Stimulated activated CD4-positive, alpha-beta T cell treated with anti-CD3 and anti-CD28 coated beads, Interleukin-2, amount 100 ng/mL, for 4 hours (primary cell): ENCODE measurements at regions not wholly inside any gene's neighbourhood (a gene's known extent, or its start where the extent isn't known, plus 50 kb on each side); places are given as distances from the start of the nearest gene placed in this dataset.
"Not testable (repeated sequence)": the region's sequence is repeated elsewhere in the genome, so short reads cannot be mapped to it uniquely, and the experiment has no call there.

Source experiments
- DNase-seq: peaks from one replicate; pipeline ENCODE4 v3.0.0-alpha.2; 2020; ENCODE audit warnings: low read depth

DNA sequence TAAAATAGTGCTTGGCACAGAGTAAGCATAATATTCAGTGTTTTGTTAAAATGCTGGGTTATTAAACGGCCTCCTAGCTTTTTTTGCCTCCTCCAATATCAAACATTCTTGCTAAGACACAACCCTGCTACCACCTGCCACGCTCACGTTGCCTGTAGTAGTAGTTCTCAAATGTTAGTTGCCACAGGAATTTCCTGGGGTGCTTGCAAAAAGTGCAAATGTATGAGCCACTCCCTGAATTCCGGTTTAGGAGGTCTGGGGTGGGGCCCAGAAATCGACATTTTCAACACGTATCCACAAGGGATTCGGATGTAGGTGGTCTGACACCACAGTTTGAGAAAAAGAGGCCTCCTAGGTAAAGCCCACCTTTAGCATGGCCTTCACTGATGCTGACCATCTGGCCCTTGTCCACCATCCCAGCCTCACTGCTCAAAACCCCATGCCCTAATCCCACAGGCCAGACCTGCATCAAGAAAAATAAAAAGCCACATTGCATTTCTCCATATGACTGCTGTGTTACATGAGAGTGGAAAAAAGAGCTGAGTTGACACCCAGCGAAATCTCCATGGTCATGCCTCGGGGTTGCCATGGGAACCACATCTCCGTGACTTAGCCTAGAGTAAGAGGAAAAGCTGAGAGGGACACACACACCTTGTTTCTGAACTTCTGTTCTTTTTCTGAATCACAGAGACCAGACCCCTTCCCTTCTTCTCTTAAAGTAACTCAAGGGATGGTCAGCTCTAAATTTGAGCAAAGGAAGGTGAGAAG lies 116.4 kb upstream of the HES1 start:
- DNase-seq: no peak

- DNase-seq: no peak
Observed at GRCh38 chr3:194022052-194022451, 113.9 kb upstream of the HES1 start.

- DNase-seq: no peak
Observed at GRCh38 chr3:194022816-194023215, 113.1 kb upstream of the HES1 start.

- DNase-seq: no peak
Observed at GRCh38 chr3:194023501-194024280, 112.3 kb upstream of the HES1 start.

DNA sequence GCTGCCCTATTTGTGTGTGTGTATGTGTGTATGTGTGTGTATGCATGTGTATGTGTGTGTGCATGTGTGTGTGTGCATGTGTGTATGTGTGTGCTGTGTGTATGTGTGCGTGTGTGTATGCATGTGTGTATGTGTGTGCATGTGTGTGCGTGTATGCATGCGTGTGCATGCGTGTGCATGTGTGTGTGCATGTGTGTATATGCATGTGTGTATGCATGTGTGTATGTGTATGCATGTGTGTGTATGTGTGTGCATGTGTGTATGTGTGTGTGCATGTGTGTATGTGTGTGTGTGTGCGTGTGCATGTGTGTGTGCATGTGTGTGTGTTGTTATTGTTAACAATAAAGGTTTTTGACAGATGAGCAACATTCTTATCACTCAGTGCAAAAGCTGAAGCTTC lies 110.8 kb upstream of the HES1 start:
- DNase-seq: no peak

- no peak for DNase-seq
Observed at GRCh38 chr3:194025951-194026350, 110.0 kb upstream of the HES1 start.

GRCh38 chr3:194028434-194029004 lies 107.4 kb upstream of the HES1 start:
- no peak for DNase-seq

GRCh38 chr3:194029846-194030245 lies 106.1 kb upstream of the HES1 start:
- DNase-seq: no peak

- no peak for DNase-seq
Observed at GRCh38 chr3:194030372-194030771, 105.6 kb upstream of the HES1 start.

GRCh38 chr3:194031349-194031748 lies 104.6 kb upstream of the HES1 start:
- no peak for DNase-seq

GRCh38 chr3:194031867-194032635 lies 103.9 kb upstream of the HES1 start:
- DNase-seq: no peak

GRCh38 chr3:194032828-194033435 lies 103.0 kb upstream of the HES1 start:
- no peak for DNase-seq

DNA sequence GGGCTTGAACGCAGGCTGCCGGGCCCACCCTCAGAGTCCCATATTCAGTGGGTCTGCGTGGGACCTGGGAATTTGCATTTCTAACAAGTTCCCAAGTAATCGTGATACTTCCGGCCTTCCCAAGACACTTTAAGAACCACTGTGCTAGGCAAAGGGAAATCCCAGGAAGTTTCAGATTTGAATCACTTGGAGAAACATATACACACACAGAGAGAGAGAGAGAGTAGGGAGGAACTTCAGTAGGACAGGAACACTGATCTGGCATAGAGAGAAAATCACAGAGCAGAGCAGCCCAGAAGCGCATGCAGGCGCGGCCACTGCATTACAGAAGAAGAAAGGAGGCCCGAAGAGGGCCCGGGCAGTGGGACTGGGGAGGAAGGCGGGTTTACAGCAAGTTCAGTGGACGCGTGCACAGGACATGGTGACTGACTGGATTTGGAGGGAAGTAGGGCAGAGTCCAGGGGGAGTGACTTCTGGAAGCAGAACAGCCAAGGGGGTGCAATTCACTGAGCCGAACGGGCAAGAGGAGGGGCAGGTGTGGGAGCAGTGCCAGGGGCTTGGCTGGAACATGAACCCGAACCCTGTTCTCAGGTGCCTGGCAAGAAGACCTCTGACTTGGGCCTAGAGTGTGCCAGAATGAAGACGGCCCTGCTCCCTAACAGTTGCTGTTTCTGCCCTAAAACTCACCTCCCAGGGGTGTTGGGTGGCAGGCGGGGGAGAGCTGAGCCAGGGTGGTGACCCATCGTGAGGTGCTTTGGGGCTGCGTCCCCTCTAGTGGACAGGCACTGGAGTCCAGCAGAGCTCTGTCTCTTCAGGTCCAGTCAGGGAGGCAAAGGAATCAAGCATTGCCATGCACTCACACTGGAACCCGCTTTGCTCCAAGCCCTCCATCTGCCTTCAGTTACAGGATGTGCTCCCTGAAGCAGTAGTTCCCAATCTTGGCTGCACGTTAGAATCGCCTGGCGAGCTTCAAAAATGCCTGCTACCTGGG lies 101.3 kb upstream of the HES1 start:
- no peak for DNase-seq

DNA sequence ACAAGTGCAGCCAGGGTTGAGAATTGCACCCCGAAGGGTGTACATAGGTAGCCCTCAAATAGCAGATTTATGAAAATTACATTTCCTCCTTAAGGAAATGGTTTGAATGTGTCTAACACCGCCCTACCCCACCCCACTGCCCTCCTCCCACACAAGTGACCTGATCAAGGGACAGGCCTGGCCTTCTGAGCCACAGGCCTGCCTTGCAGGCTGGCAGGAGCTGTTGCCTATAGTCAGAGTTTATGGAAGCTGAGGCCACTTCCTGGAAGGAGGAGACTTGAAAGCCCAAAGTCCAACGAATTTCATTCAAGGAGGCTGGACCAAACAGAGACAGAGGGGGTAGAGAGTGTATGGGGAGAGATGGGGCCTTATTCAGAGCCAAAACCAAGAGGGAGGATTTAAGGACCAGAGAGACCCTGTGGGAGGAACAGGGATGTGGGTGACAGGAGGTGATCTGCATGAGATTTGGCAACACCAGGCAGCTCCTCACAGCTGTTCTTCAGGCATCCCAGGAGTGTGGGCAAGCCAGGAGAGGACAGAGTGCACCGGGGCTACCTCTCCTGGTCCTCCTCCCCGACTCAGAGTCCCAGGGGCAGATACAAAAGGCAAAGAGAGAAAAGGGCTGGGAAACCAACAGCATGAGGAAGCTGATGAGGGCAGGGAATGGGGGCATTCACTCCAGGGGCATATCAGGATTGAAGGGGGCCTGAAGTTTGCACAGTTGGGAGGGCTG lies 100.4 kb upstream of the HES1 start:
- DNase-seq: no peak

GRCh38 chr3:194036842-194037241 lies 99.1 kb upstream of the HES1 start:
- DNase-seq: no peak

DNA sequence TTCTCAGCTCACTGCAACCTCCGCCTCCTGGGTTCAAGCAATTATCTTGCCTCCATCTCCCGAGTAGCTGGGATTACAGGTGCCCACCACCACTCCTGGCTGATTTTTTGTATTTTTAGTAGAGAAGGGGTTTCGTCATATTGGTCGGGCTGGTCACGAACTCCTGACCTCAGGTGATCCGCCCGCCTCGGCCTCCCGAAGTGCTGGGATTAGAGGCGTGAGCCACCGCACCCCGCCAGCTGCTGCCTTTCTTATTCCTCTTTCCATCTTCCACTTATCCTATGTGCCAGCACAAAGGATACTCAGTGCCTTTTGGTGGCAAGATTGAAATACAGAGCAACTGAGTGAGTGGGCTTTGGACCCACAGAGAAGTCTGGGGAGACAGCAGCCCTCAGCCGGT lies 97.6 kb upstream of the HES1 start:
- not testable (repeated sequence) for DNase-seq

GRCh38 chr3:194038960-194039359 lies 97.0 kb upstream of the HES1 start:
- no peak for DNase-seq

- DNase-seq: no peak
Observed at GRCh38 chr3:194040516-194041273, 95.3 kb upstream of the HES1 start.

DNA sequence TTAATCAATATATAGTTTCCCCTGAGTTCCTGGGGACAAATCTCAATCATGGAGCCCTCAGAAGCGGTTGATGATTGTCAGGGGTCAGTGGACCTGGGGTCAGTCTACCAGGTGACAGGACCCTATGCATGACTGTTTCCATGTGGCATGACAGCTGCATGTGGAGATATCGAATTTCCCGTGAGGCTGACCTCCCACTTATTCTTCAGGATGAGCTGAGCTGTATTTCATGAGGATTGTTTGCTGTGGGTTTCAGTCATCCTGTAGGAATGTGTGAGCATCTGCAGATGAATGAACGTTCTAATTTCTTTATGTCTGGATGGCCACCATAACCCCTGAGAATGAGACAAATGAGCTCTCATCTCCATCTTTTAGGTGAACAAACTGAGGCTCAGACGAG lies 93.0 kb upstream of the HES1 start:
- DNase-seq: no peak
